ENCODE measurements at regions not wholly inside any gene's neighbourhood (a gene's known extent, or its start where the extent isn't known, plus 50 kb on each side); places are given as distances from the start of the nearest gene placed in this dataset.
A peak's percentile ranks its signal among the peaks of the same experiment; 100 is the strongest.
"Not testable (repeated sequence)": the region's sequence is repeated elsewhere in the genome, so short reads cannot be mapped to it uniquely, and the experiment has no call there.

DNA sequence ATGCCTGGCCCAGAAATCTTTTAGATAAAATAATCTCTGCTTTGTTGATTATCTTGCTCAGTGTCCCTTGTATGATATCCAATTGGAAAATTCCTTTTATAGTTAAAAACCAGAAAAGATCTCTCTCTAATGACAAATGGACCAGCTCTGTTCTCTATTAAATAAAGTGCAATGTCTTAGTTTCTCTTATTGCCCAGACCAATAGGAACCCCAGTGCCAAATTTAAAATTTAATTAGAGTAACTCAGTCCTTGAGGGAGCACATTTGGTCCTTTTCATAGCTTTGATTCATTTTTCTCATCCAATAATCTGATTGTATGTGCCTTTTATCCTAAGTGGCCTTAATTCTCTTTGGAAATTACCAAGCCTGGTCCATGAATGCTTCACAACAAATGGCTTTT is 158.9 kb upstream of the FOXK1 start:
- DNase-seq (ENCODE audit: low read depth in 2 of 2) = no peak

- no peak for DNase-seq (ENCODE audit: low read depth in 2 of 2)
Measured at GRCh38 chr7:4523873-4524272, 158.2 kb upstream of the FOXK1 start.

- no peak for DNase-seq (ENCODE audit: low read depth in 2 of 2)
Measured at GRCh38 chr7:4525884-4526283, 156.2 kb upstream of the FOXK1 start.

DNA sequence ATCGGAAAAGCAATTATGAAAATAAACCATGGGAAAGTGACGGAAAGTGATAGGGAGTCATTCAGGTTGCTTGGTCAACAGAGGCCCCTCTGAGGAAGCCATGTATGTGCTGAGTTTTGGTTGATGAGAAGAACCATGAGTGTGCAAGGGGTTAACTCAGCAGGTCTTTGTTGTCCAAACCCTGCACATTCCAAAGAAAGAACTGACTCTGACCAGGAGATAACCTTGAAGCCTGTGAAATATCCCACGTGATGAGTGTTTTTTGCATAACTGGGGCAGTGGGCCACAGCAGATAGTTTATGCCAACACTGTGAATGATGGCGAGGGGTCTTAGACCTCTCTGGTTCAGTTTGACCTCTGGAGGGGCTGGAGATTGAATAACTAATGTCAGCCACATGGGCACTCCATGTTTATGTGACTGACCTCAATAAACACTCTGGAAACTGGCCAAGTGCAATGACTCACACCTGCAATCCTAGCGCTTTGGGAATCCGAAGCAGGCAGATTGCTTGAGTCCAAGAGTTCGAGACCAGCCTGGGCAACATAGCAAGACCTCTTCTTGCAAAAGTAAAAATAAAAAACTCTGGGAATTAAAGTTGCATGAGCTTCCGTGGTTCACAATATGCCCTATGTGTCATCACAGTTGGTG is 154.0 kb upstream of the FOXK1 start:
- no peak for DNase-seq (ENCODE audit: low read depth in 2 of 2)

- DNase-seq (ENCODE audit: low read depth in 2 of 2) = no peak
Measured at GRCh38 chr7:4531236-4531635, 150.9 kb upstream of the FOXK1 start.

- not testable (repeated sequence) for DNase-seq (ENCODE audit: low read depth in 2 of 2)
Measured at GRCh38 chr7:4533339-4533738, 148.8 kb upstream of the FOXK1 start.

- no peak for DNase-seq (ENCODE audit: low read depth in 2 of 2)
Measured at GRCh38 chr7:4549681-4550080, 132.4 kb upstream of the FOXK1 start.

DNA sequence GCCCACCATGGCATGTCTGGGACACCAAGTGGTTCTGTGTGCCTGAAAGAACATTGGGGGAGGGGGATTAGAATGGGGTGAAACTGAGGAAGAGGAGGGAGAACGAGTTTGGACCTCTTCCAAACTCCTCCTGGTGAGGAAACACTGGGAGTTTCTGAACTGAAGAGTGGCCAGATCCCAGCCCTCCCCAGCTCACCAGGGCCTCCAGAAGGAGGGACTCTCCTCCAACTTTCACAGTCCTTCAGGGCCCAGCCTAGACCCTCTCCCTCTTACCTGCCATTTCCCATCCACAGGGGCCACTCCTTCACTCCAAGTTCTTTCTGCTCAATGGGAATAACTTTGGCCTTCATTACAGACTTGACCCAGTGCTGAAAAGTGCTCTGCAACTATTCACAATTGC is 132.0 kb upstream of the FOXK1 start:
- no peak for DNase-seq (ENCODE audit: low read depth in 2 of 2)

DNA sequence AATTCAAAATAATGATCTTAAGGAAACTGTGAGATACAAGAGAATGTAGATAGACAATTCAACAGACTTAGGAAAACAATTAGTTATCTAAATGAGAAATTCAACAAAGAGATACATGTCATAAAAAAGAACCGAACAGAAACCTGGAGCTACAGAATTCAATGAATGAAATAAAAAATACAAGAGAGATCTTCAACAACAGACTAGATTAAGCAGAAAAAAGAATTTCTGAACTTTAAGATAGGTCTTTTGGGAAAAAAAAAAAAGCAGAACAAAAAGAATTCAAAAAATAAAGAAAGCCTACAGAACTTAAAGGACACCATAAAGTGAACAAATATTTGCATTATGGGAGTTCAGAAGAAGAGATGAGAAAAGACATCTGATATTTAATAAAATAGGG is 129.1 kb upstream of the FOXK1 start:
- no peak for DNase-seq (ENCODE audit: low read depth in 2 of 2)

DNA sequence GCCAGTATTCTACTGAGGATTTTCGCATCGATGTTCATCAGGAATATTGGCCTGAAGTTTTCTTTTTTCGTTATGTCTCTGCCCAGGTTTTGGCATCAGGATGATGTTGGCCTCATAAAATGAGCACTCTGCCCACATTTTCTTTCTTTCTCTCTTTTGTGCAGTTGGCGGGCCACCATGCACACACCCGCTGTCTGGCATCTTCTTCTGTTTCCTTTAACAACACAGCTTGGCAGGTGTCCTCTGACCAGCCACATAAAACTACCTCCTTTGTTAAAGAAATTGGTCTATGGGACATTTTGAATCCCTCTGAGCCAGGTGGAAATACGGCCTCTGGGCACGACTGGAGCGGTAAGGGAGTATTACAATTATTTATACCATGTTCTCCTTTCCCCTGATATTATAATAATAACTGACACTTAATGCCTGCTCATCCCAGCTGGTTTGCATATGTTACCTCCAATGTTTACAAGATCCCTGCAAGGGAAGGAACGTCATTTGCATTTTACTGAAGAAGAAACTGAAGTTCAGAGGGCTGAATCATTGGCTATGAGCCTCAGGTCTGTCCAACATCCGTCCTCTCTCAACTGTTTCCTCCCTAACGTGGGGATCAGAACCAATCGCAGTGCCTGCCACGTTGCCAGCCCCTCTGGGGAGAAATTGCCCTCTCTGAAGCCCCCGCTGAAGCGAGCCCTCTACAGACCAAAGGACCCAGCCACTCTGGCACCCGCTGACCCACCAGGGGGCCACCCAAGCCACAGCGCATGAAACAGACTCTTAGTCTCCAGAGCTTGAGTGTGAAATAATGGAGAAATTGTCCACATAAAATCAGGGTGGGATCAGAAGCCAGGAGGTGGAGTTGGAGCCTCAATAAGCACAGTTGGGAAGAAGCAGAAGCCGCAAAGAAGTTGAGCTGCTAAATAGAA is 125.0 kb upstream of the FOXK1 start:
- no peak for DNase-seq (ENCODE audit: low read depth in 2 of 2)

- DNase-seq (ENCODE audit: low read depth in 2 of 2) = no peak
Measured at GRCh38 chr7:4561795-4562194, 120.3 kb upstream of the FOXK1 start.

DNA sequence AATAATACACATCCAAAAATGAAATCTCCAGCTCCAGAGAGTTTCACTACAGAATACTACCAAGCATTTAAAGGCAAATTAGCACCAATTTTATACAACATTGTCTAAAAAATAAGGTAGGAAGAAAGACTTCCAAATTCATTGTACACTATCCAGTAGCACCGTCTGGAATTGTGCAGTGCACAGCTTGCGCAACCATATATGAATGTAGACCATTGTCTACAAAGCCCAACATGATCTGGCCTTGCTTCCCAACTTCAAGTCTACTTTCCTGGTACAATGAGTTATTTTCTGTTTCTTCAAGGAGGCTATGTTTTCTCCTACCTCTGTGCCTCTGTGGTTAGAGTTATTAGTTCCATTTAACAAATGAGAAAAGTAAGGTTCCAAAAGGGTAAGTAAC is 115.4 kb upstream of the FOXK1 start:
- no peak for DNase-seq (ENCODE audit: low read depth in 2 of 2)

- DNase-seq (ENCODE audit: low read depth in 2 of 2) = no peak
Measured at GRCh38 chr7:4574851-4575250, 107.2 kb upstream of the FOXK1 start.

DNA sequence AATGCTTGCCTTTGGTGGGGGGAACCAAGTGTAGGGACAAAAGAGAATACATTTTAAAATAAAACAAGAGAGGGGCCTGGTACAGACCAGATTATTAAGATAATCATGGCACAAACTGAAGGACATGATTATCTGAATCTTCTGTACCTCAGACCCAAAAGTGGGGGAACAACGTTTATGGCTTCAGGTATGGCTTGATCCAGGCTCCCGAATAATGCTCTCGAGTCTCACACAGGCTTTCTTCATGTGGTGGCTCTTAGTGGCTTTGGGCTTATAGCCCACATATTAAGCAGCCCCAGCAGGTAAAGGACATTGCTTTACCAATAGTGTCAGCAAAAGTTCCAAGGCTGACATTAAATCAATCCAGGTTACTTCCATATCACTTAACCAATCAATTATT is 106.8 kb upstream of the FOXK1 start:
- DNase-seq (ENCODE audit: low read depth in 2 of 2) = no peak

GRCh38 chr7:4602905-4603842 is 78.9 kb upstream of the FOXK1 start:
- DNase-seq (ENCODE audit: low read depth in 2 of 2) = no peak

DNA sequence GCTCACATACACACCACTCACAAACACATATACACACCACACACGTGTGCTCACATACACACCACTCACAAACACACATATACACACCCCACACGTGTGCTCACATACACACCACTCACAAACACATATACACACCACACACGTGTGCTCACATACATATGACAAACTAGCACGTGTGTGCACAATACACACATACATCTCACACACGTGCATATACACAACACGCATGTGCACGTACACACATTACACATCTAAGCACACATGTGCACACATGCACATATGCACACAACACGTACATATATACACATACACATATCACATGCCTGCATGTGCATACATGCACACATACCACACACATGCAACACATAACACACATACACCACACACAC is 78.3 kb upstream of the FOXK1 start:
- no peak for DNase-seq (ENCODE audit: low read depth in 2 of 2)

DNA sequence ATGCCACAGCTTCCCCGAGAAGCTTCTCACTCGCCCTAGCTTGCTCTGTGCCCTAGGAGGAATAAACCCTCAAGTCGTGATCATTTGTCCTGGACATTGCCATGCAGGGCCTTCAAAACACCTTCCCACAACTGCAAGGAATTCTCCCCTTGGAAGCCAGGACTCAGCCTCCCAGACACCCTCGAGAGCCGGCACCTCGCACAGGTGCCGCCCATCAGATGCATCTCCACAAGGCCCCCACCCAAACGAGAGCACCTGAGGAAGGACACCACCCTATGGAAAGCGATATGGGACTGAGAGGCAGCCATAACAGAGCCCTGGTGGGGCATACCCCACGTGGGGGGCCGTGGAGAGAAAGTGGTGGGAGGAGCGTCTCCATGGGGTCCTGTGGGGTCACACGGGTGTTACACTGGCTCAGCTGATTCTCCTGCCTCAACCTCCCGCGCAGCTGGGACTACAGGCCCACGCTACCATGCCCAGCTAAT is 77.6 kb upstream of the FOXK1 start:
- no peak for DNase-seq (ENCODE audit: low read depth in 2 of 2)

GRCh38 chr7:4606797-4607196 is 75.3 kb upstream of the FOXK1 start:
- DNase-seq (ENCODE audit: low read depth in 2 of 2) = no peak

- DNase-seq (ENCODE audit: low read depth in 2 of 2) = no peak
Measured at GRCh38 chr7:4607311-4607729, 74.8 kb upstream of the FOXK1 start.

GRCh38 chr7:4609576-4609975 is 72.5 kb upstream of the FOXK1 start:
- not testable (repeated sequence) for DNase-seq (ENCODE audit: low read depth in 2 of 2)

GRCh38 chr7:4610768-4611467 is 71.2 kb upstream of the FOXK1 start:
- peak; percentile 77 to 80 for DNase-seq (ENCODE audit: low read depth in 2 of 2)
